ENCODE measurements at regions not wholly inside any gene's neighbourhood (a gene's known extent, or its start where the extent isn't known, plus 50 kb on each side); places are given as distances from the start of the nearest gene placed in this dataset.
"Not testable (repeated sequence)": the region's sequence is repeated elsewhere in the genome, so short reads cannot be mapped to it uniquely, and the experiment has no call there.

- H3K9me3 ChIP-seq (ENCODE audit: low read depth, low read length, poor library complexity, severe bottlenecking), result no peaks in the 10 kb centered on the region
- TF ChIP-seq CTCF (conservative IDR thresholded peaks at IDR 0.05; ENCODE audit: low read depth, low read length) (no peak), EZH2 (IDR thresholded peaks at IDR 0.05; ENCODE audit: borderline replicate concordance, low read depth, low read length, poor library complexity, severe bottlenecking) (no peak)
- ChIA-PET CTCF (no interaction called here), POLR2A (ENCODE audit: low non-redundant PET) (no interaction called here)
- H3K27ac ChIP-seq (ENCODE audit: low read depth, low read length, poor library complexity, severe bottlenecking), result no peak overlapping the region
- DNase-seq (ENCODE audit: low spot score), result no peak
- BruUV-seq (replicated peaks), result no TSS peak
- intact Hi-C loops (cut with micrococcal nuclease; ENCODE audit: unreplicated experiment), result no loop called here
- H3K36me3 ChIP-seq (ENCODE audit: insufficient read depth, low read length, poor library complexity, severe bottlenecking), result no peaks in the 10 kb centered on the region
- H3K4me1 ChIP-seq (ENCODE audit: insufficient read depth, low read length, poor library complexity, severe bottlenecking), result no peaks in the 10 kb centered on the region
- no peaks in the 10 kb centered on the region for H3K27me3 ChIP-seq (replicated peaks; ENCODE audit: insufficient read depth, low read depth, low read length, poor library complexity)
- no peak overlapping the region for H3K4me3 ChIP-seq (ENCODE audit: low read depth, low read length, poor library complexity, severe bottlenecking)
Observed at GRCh38 chr10:93226619-93227018, 152.9 kb downstream of the CYP26A1 start.

- H3K36me3 ChIP-seq (ENCODE audit: insufficient read depth, low read length, poor library complexity, severe bottlenecking); H3K27ac ChIP-seq (ENCODE audit: low read depth, low read length, poor library complexity, severe bottlenecking); DNase-seq (ENCODE audit: low spot score); intact Hi-C loops (cut with micrococcal nuclease; ENCODE audit: unreplicated experiment); BruUV-seq (replicated peaks); H3K27me3 ChIP-seq (replicated peaks; ENCODE audit: insufficient read depth, low read depth, low read length, poor library complexity); POLR2A ChIA-PET (ENCODE audit: low non-redundant PET); H3K4me3 ChIP-seq (ENCODE audit: low read depth, low read length, poor library complexity, severe bottlenecking); H3K9me3 ChIP-seq (ENCODE audit: low read depth, low read length, poor library complexity, severe bottlenecking); H3K4me1 ChIP-seq (ENCODE audit: insufficient read depth, low read length, poor library complexity, severe bottlenecking); CTCF ChIA-PET: not testable (repeated sequence)
Observed at GRCh38 chr10:93230596-93230995, 156.9 kb downstream of the CYP26A1 start.

GRCh38 chr10:93232159-93232558 is 158.5 kb downstream of the CYP26A1 start:
- H3K27ac ChIP-seq (ENCODE audit: low read depth, low read length, poor library complexity, severe bottlenecking); DNase-seq (ENCODE audit: low spot score); H3K9me3 ChIP-seq (ENCODE audit: low read depth, low read length, poor library complexity, severe bottlenecking); intact Hi-C loops (cut with micrococcal nuclease; ENCODE audit: unreplicated experiment); CTCF ChIA-PET; H3K36me3 ChIP-seq (ENCODE audit: insufficient read depth, low read length, poor library complexity, severe bottlenecking); POLR2A ChIA-PET (ENCODE audit: low non-redundant PET); H3K27me3 ChIP-seq (replicated peaks; ENCODE audit: insufficient read depth, low read depth, low read length, poor library complexity); H3K4me3 ChIP-seq (ENCODE audit: low read depth, low read length, poor library complexity, severe bottlenecking); BruUV-seq (replicated peaks); H3K4me1 ChIP-seq (ENCODE audit: insufficient read depth, low read length, poor library complexity, severe bottlenecking): not testable (repeated sequence)

GRCh38 chr10:93234940-93235339 is 161.2 kb downstream of the CYP26A1 start:
- H3K36me3 ChIP-seq (ENCODE audit: insufficient read depth, low read length, poor library complexity, severe bottlenecking); H3K4me1 ChIP-seq (ENCODE audit: insufficient read depth, low read length, poor library complexity, severe bottlenecking); H3K4me3 ChIP-seq (ENCODE audit: low read depth, low read length, poor library complexity, severe bottlenecking); H3K27ac ChIP-seq (ENCODE audit: low read depth, low read length, poor library complexity, severe bottlenecking); H3K9me3 ChIP-seq (ENCODE audit: low read depth, low read length, poor library complexity, severe bottlenecking); H3K27me3 ChIP-seq (replicated peaks; ENCODE audit: insufficient read depth, low read depth, low read length, poor library complexity); CTCF ChIA-PET; POLR2A ChIA-PET (ENCODE audit: low non-redundant PET); intact Hi-C loops (cut with micrococcal nuclease; ENCODE audit: unreplicated experiment); DNase-seq (ENCODE audit: low spot score); BruUV-seq (replicated peaks): not testable (repeated sequence)

GRCh38 chr10:93235686-93236085 is 162.0 kb downstream of the CYP26A1 start:
- no TSS peak for BruUV-seq (replicated peaks)
- CTCF ChIA-PET, result no interaction called here
- DNase-seq (ENCODE audit: low spot score), result no peak

More at GRCh38 chr10:93235686-93236085, 162.0 kb downstream of the CYP26A1 start:
- intact Hi-C loops (cut with micrococcal nuclease; ENCODE audit: unreplicated experiment), result no loop called here
- Histone ChIP-seq H3K27me3 (replicated peaks; ENCODE audit: insufficient read depth, low read depth, low read length, poor library complexity) (no peaks in the 10 kb centered on the region), H3K4me3 (ENCODE audit: low read depth, low read length, poor library complexity, severe bottlenecking) (no peak overlapping the region), H3K9me3 (ENCODE audit: low read depth, low read length, poor library complexity, severe bottlenecking) (no peaks in the 10 kb centered on the region), H3K36me3 (ENCODE audit: insufficient read depth, low read length, poor library complexity, severe bottlenecking) (no peaks in the 10 kb centered on the region), H3K27ac (ENCODE audit: low read depth, low read length, poor library complexity, severe bottlenecking) (no peak overlapping the region), H3K4me1 (ENCODE audit: insufficient read depth, low read length, poor library complexity, severe bottlenecking) (no peaks in the 10 kb centered on the region)
- POLR2A ChIA-PET (ENCODE audit: low non-redundant PET), result no interaction called here
- TF ChIP-seq EZH2 (IDR thresholded peaks at IDR 0.05; ENCODE audit: borderline replicate concordance, low read depth, low read length, poor library complexity, severe bottlenecking) (no peak), CTCF (conservative IDR thresholded peaks at IDR 0.05; ENCODE audit: low read depth, low read length) (no peak)
